Neural progenitor cell (in vitro differentiated cells): ENCODE measurements at regions not wholly inside any gene's neighbourhood (a gene's known extent, or its start where the extent isn't known, plus 50 kb on each side); places are given as distances from the start of the nearest gene placed in this dataset.
A peak's percentile ranks its signal among the peaks of the same experiment; 100 is the strongest.

Experiments
- DNase-seq: peaks from one replicate; pipeline ENCODE4 v3.0.0-alpha.2; 2016; ENCODE audit warnings: low spot score
- H2AFZ ChIP-seq: fragments of 200-600 bp; sonication (generic); replicated peaks from 2 replicates; pipeline ENCODE4 v1.6.1; 2016; ENCODE audit warnings: antibody characterized with exemption
- H3F3A ChIP-seq: fragments of 200-600 bp; sonication (generic); 2 replicates; pipeline ENCODE4 v1.6.1; 2016; ENCODE audit warnings: antibody characterized with exemption, low read depth
- H3K27ac ChIP-seq: fragments of 200-600 bp; sonication (generic); 2 replicates; pipeline ENCODE4 v1.5.1; 2016; ENCODE audit warnings: mild to moderate bottlenecking
- H3K27me3 ChIP-seq: fragments of 200-600 bp; sonication (generic); 2 replicates; pipeline ENCODE4 v1.6.1; 2016; ENCODE audit warnings: mild to moderate bottlenecking, moderate library complexity
- H3K36me3 ChIP-seq: fragments of 200-600 bp; sonication (generic); 2 replicates; pipeline ENCODE4 v1.5.1; 2016
- H3K4me1 ChIP-seq: fragments of 200-600 bp; sonication (generic); 2 replicates; pipeline ENCODE4 v1.6.1; 2016; ENCODE audit warnings: mixed run types
- H3K4me2 ChIP-seq: fragments of 200-600 bp; sonication (generic); 2 replicates; pipeline ENCODE4 v1.6.1; 2016
- H3K4me3 ChIP-seq: fragments of 200-600 bp; sonication (generic); 2 replicates; pipeline ENCODE4 v1.5.1; 2016
- H3K79me2 ChIP-seq: fragments of 200-600 bp; sonication (generic); 2 replicates; pipeline ENCODE4 v1.6.1; 2016; ENCODE audit warnings: low read depth
- H3K9ac ChIP-seq: fragments of 200-600 bp; sonication (generic); 2 replicates; pipeline ENCODE4 v1.6.1; 2016
- H3K9me3 ChIP-seq: fragments of 200-600 bp; sonication (generic); 2 replicates; pipeline ENCODE4 v1.5.1; 2016; ENCODE audit warnings: low read depth
- H4K20me1 ChIP-seq: fragments of 200-600 bp; sonication (generic); 2 replicates; pipeline ENCODE4 v1.6.1; 2016; ENCODE audit warnings: low read depth
- H3K27ac Mint-ChIP-seq: 3 replicates; pipeline ENCODE4 v1.8.0; 2021; ENCODE audit warnings: mixed read lengths
- H3K27me3 Mint-ChIP-seq: 2 replicates; pipeline ENCODE4 v1.8.0; 2022; ENCODE audit warnings: low read depth, mild to moderate bottlenecking, inconsistent platforms, moderate library complexity, mixed read lengths; ENCODE audit not compliant: insufficient read depth
- H3K36me3 Mint-ChIP-seq: 3 replicates; pipeline ENCODE4 v1.8.0; 2021; ENCODE audit warnings: mixed read lengths
- H3K4me1 Mint-ChIP-seq: 3 replicates; pipeline ENCODE4 v1.8.0; 2021; ENCODE audit warnings: mixed read lengths
- H3K4me3 Mint-ChIP-seq: 3 replicates; pipeline ENCODE4 v1.8.0; 2021; ENCODE audit warnings: mild to moderate bottlenecking, moderate library complexity, mixed read lengths
- H3K9me3 Mint-ChIP-seq: 3 replicates; pipeline ENCODE4 v1.8.0; 2020; ENCODE audit warnings: mixed read lengths
- CTCF ChIP-seq: fragments of 200-600 bp; sonication (generic); IDR thresholded peaks from 2 replicates; pipeline ENCODE4 v1.5.1; 2017; ENCODE audit warnings: antibody characterized with exemption, mild to moderate bottlenecking
- EZH2 ChIP-seq: fragments of 200-600 bp; sonication (generic); IDR thresholded peaks from 2 replicates; pipeline ENCODE4 v1.6.1; 2017; ENCODE audit warnings: antibody characterized with exemption, mild to moderate bottlenecking, moderate library complexity
- EZH2phosphoT487 ChIP-seq: fragments of 200-600 bp; sonication (generic); IDR thresholded peaks from 2 replicates; pipeline ENCODE4 v1.6.1; 2017; ENCODE audit warnings: antibody characterized with exemption

- Histone ChIP-seq H4K20me1 (no peaks in the 10 kb centered on the region), H3K79me2 (no peaks in the 10 kb centered on the region), H2AFZ (no peak overlapping the region), H3K4me1 (no peaks in the 10 kb centered on the region), H3K4me3 (no peak overlapping the region), H3K27ac (no peak overlapping the region), H3K36me3 (no peaks in the 10 kb centered on the region), H3K4me2 (no peak overlapping the region), H3F3A (no peaks in the 10 kb centered on the region), H3K9ac (no peak overlapping the region), H3K27me3 (no peaks in the 10 kb centered on the region), H3K9me3 (no peaks in the 10 kb centered on the region)
- Mint-ChIP-seq H3K4me1 (peaks cover 7% of the 10 kb centered on the region), H3K4me3 (no peak overlapping the region), H3K27ac (no peak overlapping the region), H3K9me3 (no peaks in the 10 kb centered on the region), H3K36me3 (no peaks in the 10 kb centered on the region), H3K27me3 (peaks cover 4% of the 10 kb centered on the region)
- TF ChIP-seq CTCF: no peak
- TF ChIP-seq EZH2: no peak
- TF ChIP-seq EZH2phosphoT487: no peak
- no peak for DNase-seq
These were observed 724.2 kb downstream of the SORCS1 start for GRCh38 chr10:106440355-106440754.

DNA sequence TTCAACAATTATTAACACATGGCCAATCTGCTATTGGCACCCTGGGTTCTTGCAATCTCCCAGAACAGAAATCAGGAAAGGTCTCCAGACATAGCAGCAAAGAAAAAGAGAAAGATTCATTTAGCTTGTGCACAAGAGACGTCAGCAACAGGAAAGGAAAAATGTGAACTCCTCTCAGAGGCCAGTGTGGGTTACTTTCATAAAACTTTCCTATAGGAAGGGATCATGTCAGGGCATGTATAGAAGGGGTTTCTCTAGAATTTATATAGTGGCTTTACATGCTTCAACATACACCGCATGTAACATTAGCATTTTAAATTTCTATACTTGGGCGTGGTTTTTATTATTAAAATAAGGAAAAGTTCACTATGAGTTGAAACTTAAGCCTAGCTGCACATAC is 725.1 kb downstream of the SORCS1 start:
- Histone ChIP-seq H3K9ac (no peak overlapping the region), H3F3A (no peaks in the 10 kb centered on the region), H3K4me3 (no peak overlapping the region), H2AFZ (no peak overlapping the region), H3K4me2 (no peak overlapping the region), H3K27ac (peak overlapping the region; percentile 41), H4K20me1 (no peaks in the 10 kb centered on the region), H3K79me2 (no peaks in the 10 kb centered on the region), H3K36me3 (no peaks in the 10 kb centered on the region), H3K4me1 (no peaks in the 10 kb centered on the region), H3K9me3 (no peaks in the 10 kb centered on the region), H3K27me3 (no peaks in the 10 kb centered on the region)
- no peaks in the 10 kb centered on the region for H3K9me3 Mint-ChIP-seq
- no peaks in the 10 kb centered on the region for H3K36me3 Mint-ChIP-seq
- no peak for DNase-seq
- H3K27ac Mint-ChIP-seq: peak overlapping the region; percentile 10
- H3K27me3 Mint-ChIP-seq: peaks cover 4% of the 10 kb centered on the region
- peaks cover 7% of the 10 kb centered on the region for H3K4me1 Mint-ChIP-seq
- no peak for TF ChIP-seq CTCF
- TF ChIP-seq EZH2phosphoT487: no peak
- no peak for TF ChIP-seq EZH2
- H3K4me3 Mint-ChIP-seq: no peak overlapping the region

GRCh38 chr10:106438386-106438785 is 726.1 kb downstream of the SORCS1 start:
- Histone ChIP-seq H3K4me3 (no peak overlapping the region), H3K4me1 (no peaks in the 10 kb centered on the region), H3K4me2 (no peak overlapping the region), H3K9me3 (no peaks in the 10 kb centered on the region), H4K20me1 (no peaks in the 10 kb centered on the region), H3K27me3 (no peaks in the 10 kb centered on the region), H3F3A (no peaks in the 10 kb centered on the region), H2AFZ (no peak overlapping the region), H3K9ac (no peak overlapping the region), H3K36me3 (no peaks in the 10 kb centered on the region), H3K27ac (no peak overlapping the region), H3K79me2 (no peaks in the 10 kb centered on the region)
- TF ChIP-seq EZH2 (no peak), CTCF (no peak), EZH2phosphoT487 (no peak)
- H3K27me3 Mint-ChIP-seq: peaks cover 4% of the 10 kb centered on the region
- H3K9me3 Mint-ChIP-seq: no peaks in the 10 kb centered on the region
- DNase-seq: no peak
- peaks cover 7% of the 10 kb centered on the region for H3K4me1 Mint-ChIP-seq
- no peak overlapping the region for H3K27ac Mint-ChIP-seq
- H3K36me3 Mint-ChIP-seq: no peaks in the 10 kb centered on the region
- no peak overlapping the region for H3K4me3 Mint-ChIP-seq
